Right lobe of liver (tissue), 6 donors: ENCODE measurements at regions not wholly inside any gene's neighbourhood (a gene's known extent, or its start where the extent isn't known, plus 50 kb on each side); places are given as distances from the start of the nearest gene placed in this dataset.
"Not testable (repeated sequence)": the region's sequence is repeated elsewhere in the genome, so short reads cannot be mapped to it uniquely, and the experiment has no call there.

ENCODE experiments used
- ATAC-seq, 4 donors: fragments of 200-7000 bp; cut with Tn5 transposase; one replicate each; pipeline ENCODE4 v1.9.1; 2020; ENCODE audit warnings: mild to moderate bottlenecking in 4 of 4, moderate library complexity in 4 of 4
- DNase-seq, 3 donors: peaks; one replicate each; pipeline ENCODE4 v3.0.0-alpha.2; 2020
- H3K27ac ChIP-seq, 3 donors: fragments of 200-600 bp; one replicate each; pipeline ENCODE4 v1.8.0; 2022
- H3K27me3 ChIP-seq, 2 donors: fragments of 200-600 bp; one replicate each; pipeline ENCODE4 v1.8.0; 2022
- H3K36me3 ChIP-seq, 4 donors: fragments of 200-600 bp; sonication (generic) in 1 of 4; one replicate each; pipeline versions ENCODE4 v1.5.1 to v1.8.0; 2017 to 2022; ENCODE audit warnings: control low read depth in 1 of 4
- H3K4me1 ChIP-seq, 4 donors: fragments of 200-600 bp; sonication (generic) in 1 of 4; one replicate each; pipeline versions ENCODE4 v1.5.1 to v1.8.0; 2017 to 2022; ENCODE audit warnings: control low read depth in 1 of 4
- H3K4me3 ChIP-seq, 3 donors: fragments of 200-600 bp; one replicate each; pipeline ENCODE4 v1.8.0; 2022
- H3K9me3 ChIP-seq, 4 donors: fragments of 200-600 bp; sonication (generic) in 1 of 4; one replicate each; pipeline versions ENCODE4 v1.5.1 to v1.8.0; 2017 to 2022; ENCODE audit warnings: control low read depth in 1 of 4
- POLR2A ChIP-seq: fragments of 450-650 bp; IDR thresholded peaks from one replicate; pipeline ENCODE4 v1.6.1; 2017; ENCODE audit warnings: antibody characterized with exemption, mild to moderate bottlenecking
- WGBS: methylation state at CpG from one replicate; pipeline ENCODE4 v1.1.6; 2018; ENCODE audit warnings: low coverage, low lambda C conversion rate; ENCODE audit not compliant: insufficient coverage; ENCODE audit errors: missing lambda C conversion rate; 5-methylcytosine and 5-hydroxymethylcytosine counted together
- intact Hi-C, 2 donors: fragments of 100-400 bp; cut with DNase I; formaldehyde crosslinking; loops; one replicate each; pipeline versions ENCODE4 v1.11.2 to v1.14.1; 2022
- TF ChIP-seq, protein P1 (sequence below), 4 donors: fragments of 200-600 bp in 3 of 4; fragments of 450-650 bp in 1 of 4; IDR thresholded peaks; one replicate each; pipeline versions ENCODE4 v1.5.1 to v1.8.0; 2016 to 2022; ENCODE audit warnings: antibody characterized with exemption in 4 of 4, mild to moderate bottlenecking in 2 of 4
- donor health status: DM: no; HTN: yes; CAD: no.
- donor health status: DM: no; HTN: no; CAD: no.
- donor health status: DM: no; HTN: no; CAD: no.
- donor health status: DM: no; HTN: yes; CAD: no.
- donor health status: DM: no; HTN: yes; CAD: no.

DNA sequence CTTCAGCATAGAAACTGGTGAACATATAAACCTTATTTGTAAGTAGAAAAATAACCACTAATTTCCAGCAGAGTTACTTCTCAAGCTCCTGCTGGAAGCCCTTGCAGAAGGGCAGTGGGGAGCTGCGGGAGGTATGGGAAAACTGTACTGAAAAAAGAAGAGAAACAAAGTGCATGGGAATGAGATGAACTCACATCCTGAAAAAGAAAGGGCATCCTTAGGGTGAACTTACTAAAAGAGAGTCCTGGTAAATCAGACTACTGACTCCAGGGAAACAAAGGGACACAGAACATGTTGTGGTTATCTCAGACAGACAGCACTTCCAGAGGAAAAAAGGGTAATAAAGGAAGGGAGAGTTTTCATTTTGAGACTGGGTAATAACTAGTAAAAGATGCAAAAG, 515.1 kb downstream of the RPL10L start:
- Histone ChIP-seq H3K4me3 (no peak overlapping the region), H3K27me3 (no peaks in the 10 kb centered on the region), H3K9me3 (no peaks in the 10 kb centered on the region), H3K4me1 (no peaks in the 10 kb centered on the region), H3K27ac (no peak overlapping the region), H3K36me3 (no peaks in the 10 kb centered on the region)
- ATAC-seq (no peak), DNase-seq (no peak)
- intact Hi-C loops: no loop called here
- TF ChIP-seq, protein P1, sequence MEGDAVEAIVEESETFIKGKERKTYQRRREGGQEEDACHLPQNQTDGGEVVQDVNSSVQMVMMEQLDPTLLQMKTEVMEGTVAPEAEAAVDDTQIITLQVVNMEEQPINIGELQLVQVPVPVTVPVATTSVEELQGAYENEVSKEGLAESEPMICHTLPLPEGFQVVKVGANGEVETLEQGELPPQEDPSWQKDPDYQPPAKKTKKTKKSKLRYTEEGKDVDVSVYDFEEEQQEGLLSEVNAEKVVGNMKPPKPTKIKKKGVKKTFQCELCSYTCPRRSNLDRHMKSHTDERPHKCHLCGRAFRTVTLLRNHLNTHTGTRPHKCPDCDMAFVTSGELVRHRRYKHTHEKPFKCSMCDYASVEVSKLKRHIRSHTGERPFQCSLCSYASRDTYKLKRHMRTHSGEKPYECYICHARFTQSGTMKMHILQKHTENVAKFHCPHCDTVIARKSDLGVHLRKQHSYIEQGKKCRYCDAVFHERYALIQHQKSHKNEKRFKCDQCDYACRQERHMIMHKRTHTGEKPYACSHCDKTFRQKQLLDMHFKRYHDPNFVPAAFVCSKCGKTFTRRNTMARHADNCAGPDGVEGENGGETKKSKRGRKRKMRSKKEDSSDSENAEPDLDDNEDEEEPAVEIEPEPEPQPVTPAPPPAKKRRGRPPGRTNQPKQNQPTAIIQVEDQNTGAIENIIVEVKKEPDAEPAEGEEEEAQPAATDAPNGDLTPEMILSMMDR (IDR thresholded peaks at IDR 0.05): no peak
- WGBS: 25% methylated on average over 1 of the region's 1 CpG

DNA sequence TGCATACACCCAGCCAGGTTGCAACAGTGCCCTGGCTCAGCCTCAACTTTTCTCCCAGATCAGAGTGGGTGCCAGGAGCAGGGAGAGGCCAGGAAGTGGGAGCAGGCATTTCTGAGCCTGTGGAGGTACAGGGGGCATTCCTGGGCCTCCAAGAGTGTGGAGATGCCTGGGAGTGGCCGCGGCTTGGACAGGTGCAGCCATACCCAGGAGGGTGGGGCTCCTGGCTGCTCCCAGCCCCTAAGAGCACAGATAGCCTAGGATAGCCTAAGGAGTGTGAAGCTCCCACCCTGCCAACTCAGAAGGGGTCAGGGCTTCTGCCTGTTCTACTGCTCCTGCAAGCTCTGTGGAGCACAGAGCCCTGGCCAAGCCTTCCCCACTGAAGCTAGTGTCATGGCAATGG, 543.4 kb downstream of the RPL10L start:
- H3K4me3 ChIP-seq: no peak overlapping the region
- H3K36me3 ChIP-seq: no peaks in the 10 kb centered on the region
- intact Hi-C loops: no loop called here
- peak in 1 of 3 donors; percentile 26 for DNase-seq
- no peak for ATAC-seq
- H3K27ac ChIP-seq: no peak overlapping the region
- TF ChIP-seq POLR2A: no peak
- TF ChIP-seq, protein P1 (IDR thresholded peaks at IDR 0.05): no peak
- WGBS: no CpG with 5 or more reads among the region's 2 CpGs
- no peaks in the 10 kb centered on the region for H3K27me3 ChIP-seq
- no peaks in the 10 kb centered on the region for H3K4me1 ChIP-seq
- no peaks in the 10 kb centered on the region for H3K9me3 ChIP-seq

DNA sequence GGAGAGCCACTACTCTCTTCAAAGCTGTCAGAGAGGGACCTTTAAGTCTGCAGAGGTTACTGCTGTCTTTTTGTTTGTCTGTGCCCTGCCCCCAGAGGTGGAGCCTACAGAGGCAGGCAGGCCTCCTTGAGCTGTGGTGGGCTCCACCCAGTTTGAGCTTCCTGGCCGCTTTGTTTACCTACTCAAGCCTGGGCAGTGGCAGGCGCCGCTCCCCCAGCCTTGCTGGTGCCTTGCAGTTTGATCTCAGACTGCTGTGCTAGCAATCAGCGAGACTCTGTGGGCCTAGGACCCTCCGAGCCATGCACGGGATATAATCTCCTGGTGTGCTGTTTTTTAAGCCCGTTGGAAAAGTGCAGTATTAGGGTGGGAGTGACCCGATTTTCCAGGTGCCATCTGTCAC, 550.7 kb downstream of the RPL10L start:
- H3K36me3 ChIP-seq, H3K27ac ChIP-seq, intact Hi-C loops, H3K27me3 ChIP-seq, DNase-seq, H3K9me3 ChIP-seq, ATAC-seq, H3K4me1 ChIP-seq, H3K4me3 ChIP-seq: not testable (repeated sequence)
- no CpG with 5 or more reads among the region's 8 CpGs for WGBS

DNA sequence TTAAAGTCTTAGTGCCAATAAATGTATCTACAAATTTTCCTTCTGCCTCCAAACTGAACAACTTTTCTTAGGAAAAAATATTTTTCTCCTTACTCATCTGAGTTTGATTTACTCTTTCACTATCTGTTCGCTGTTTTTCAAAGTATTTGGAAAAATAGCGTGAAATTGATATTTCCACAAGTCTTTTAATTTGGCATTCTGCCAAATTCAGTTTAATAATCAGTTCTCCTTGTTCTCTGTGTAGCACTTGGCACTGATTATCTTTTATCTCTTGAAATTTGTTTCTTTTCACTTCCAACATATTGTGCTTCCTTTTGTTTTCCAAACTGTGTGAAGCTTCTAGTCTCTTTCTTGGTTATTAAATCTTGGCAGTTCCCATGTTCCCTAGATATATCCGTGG, 559.8 kb downstream of the RPL10L start:
- Histone ChIP-seq H3K4me3 (no peak overlapping the region), H3K36me3 (no peaks in the 10 kb centered on the region), H3K9me3 (no peaks in the 10 kb centered on the region), H3K27ac (no peak overlapping the region), H3K27me3 (no peaks in the 10 kb centered on the region), H3K4me1 (no peaks in the 10 kb centered on the region)
- TF ChIP-seq, protein P1 (IDR thresholded peaks at IDR 0.05): no peak
- WGBS: 40% methylated on average over 3 of the region's 3 CpGs
- ATAC-seq (no peak), DNase-seq (no peak)
- intact Hi-C loops: no loop called here

DNA sequence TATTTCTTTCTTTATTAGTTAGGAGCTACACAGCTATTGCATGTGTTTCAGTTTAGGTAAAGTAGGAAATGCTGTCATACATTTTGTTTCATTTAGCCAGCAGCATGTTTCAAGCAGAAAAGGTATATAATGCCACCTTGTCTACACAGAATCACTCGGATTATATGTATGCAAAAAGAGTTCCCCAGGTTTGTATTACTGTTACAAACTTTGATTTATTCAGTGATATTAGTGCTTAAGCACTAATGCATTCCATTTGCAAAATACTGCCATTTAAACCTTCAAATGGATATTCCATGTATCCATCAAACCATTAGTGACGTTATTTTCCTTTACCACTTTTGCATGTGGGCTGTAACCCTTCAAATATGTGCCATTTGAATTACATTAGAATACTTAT, 564.0 kb downstream of the RPL10L start:
- TF ChIP-seq, protein P1 (IDR thresholded peaks at IDR 0.05): no peak
- TF ChIP-seq POLR2A: no peak
- Histone ChIP-seq H3K27me3 (no peaks in the 10 kb centered on the region), H3K4me3 (no peak overlapping the region), H3K9me3 (no peaks in the 10 kb centered on the region), H3K27ac (no peak overlapping the region), H3K4me1 (no peaks in the 10 kb centered on the region), H3K36me3 (no peaks in the 10 kb centered on the region)
- ATAC-seq (no peak), DNase-seq (no peak)
- intact Hi-C loops: no loop called here
- WGBS: 28% methylated on average over 2 of the region's 2 CpGs
